HEK293T (cell line): ENCODE measurements at regions not wholly inside any gene's neighbourhood (a gene's known extent, or its start where the extent isn't known, plus 50 kb on each side); places are given as distances from the start of the nearest gene placed in this dataset.

ENCODE experiments used
- ARNT ChIP-seq: fragments of 450-650 bp; IDR thresholded peaks from 2 replicates; pipeline ENCODE4 v1.6.1; 2017; ENCODE audit warnings: mild to moderate bottlenecking
- ELF4 ChIP-seq: fragments of 450-650 bp; IDR thresholded peaks from 2 replicates; pipeline ENCODE4 v1.6.1; 2017; ENCODE audit warnings: antibody characterized with exemption
- FOXM1 ChIP-seq: fragments of 450-650 bp; IDR thresholded peaks from 2 replicates; pipeline ENCODE4 v1.6.1; 2017; ENCODE audit warnings: mild to moderate bottlenecking, borderline replicate concordance
- HDGF ChIP-seq: fragments of 450-650 bp; IDR thresholded peaks from 2 replicates; pipeline ENCODE4 v1.6.1; 2017; ENCODE audit warnings: antibody characterized with exemption, borderline replicate concordance
- SP1 ChIP-seq: fragments of 450-650 bp; IDR thresholded peaks from 2 replicates; pipeline ENCODE4 v1.6.1; 2017
- ZNF384 ChIP-seq: fragments of 450-650 bp; IDR thresholded peaks from 2 replicates; pipeline ENCODE4 v1.6.1; 2016

GRCh38 chr2:129796225-129796624, 183.2 kb upstream of the RAB6C start:
- TF ChIP-seq FOXM1 (no peak), ELF4 (no peak), ARNT (no peak), HDGF (no peak), SP1 (no peak), ZNF384 (no peak)
